Skin of body (tissue), 1 donor: ENCODE measurements at regions not wholly inside any gene's neighbourhood (a gene's known extent, or its start where the extent isn't known, plus 50 kb on each side); places are given as distances from the start of the nearest gene placed in this dataset.
"Not testable (repeated sequence)": the region's sequence is repeated elsewhere in the genome, so short reads cannot be mapped to it uniquely, and the experiment has no call there.

Experiments used
- DNase-seq: peaks from one replicate; lab custom pipeline; 2025; lab: John Stamatoyannopoulos, UW

- DNase-seq, result not testable (repeated sequence)
Measured at GRCh38 chr3:125697126-125697525, 101.8 kb upstream of the OSBPL11 start.

GRCh38 chr3:125697979-125698640, 102.8 kb upstream of the OSBPL11 start:
- DNase-seq, result not testable (repeated sequence)

GRCh38 chr3:125715651-125716050, 120.4 kb upstream of the OSBPL11 start:
- DNase-seq, result no peak

- DNase-seq, result peak; percentile 0
Measured at GRCh38 chr3:125732151-125732550, 136.9 kb upstream of the OSBPL11 start.

GRCh38 chr3:125741991-125742718, 146.9 kb upstream of the OSBPL11 start:
- DNase-seq, result not testable (repeated sequence)

- not testable (repeated sequence) for DNase-seq
Measured at GRCh38 chr3:125742845-125743244, 147.5 kb upstream of the OSBPL11 start.

- not testable (repeated sequence) for DNase-seq
Measured at GRCh38 chr3:125757050-125757449, 161.8 kb upstream of the OSBPL11 start.

- DNase-seq, result not testable (repeated sequence)
Measured at GRCh38 chr3:125758641-125759130, 163.4 kb upstream of the OSBPL11 start.

GRCh38 chr3:125762601-125763000, 167.3 kb upstream of the OSBPL11 start:
- DNase-seq, result not testable (repeated sequence)

GRCh38 chr3:125766285-125766826, 171.1 kb upstream of the OSBPL11 start:
- DNase-seq, result not testable (repeated sequence)

- not testable (repeated sequence) for DNase-seq
Measured at GRCh38 chr3:125766931-125767330, 171.6 kb upstream of the OSBPL11 start.

- DNase-seq, result no peak
Measured at GRCh38 chr3:125767641-125768040, 172.3 kb upstream of the OSBPL11 start.

GRCh38 chr3:125768821-125769220, 173.5 kb upstream of the OSBPL11 start:
- not testable (repeated sequence) for DNase-seq

- not testable (repeated sequence) for DNase-seq
Measured at GRCh38 chr3:125771506-125771905, 176.2 kb upstream of the OSBPL11 start.

- DNase-seq, result not testable (repeated sequence)
Measured at GRCh38 chr3:125774433-125775034, 179.2 kb upstream of the OSBPL11 start.

GRCh38 chr3:125775106-125775505, 179.8 kb upstream of the OSBPL11 start:
- not testable (repeated sequence) for DNase-seq

- not testable (repeated sequence) for DNase-seq
Measured at GRCh38 chr3:125775606-125776294, 180.5 kb upstream of the OSBPL11 start.

GRCh38 chr3:125779276-125779675, 184.0 kb upstream of the OSBPL11 start:
- DNase-seq, result not testable (repeated sequence)

- DNase-seq, result not testable (repeated sequence)
Measured at GRCh38 chr3:125779918-125780317, 184.6 kb upstream of the OSBPL11 start.

- DNase-seq, result not testable (repeated sequence)
Measured at GRCh38 chr3:125781678-125782077, 186.4 kb upstream of the OSBPL11 start.

- DNase-seq, result not testable (repeated sequence)
Measured at GRCh38 chr3:125790312-125790711, 178.7 kb upstream of the ROPN1B start.
